ENCODE measurements at regions not wholly inside any gene's neighbourhood (a gene's known extent, or its start where the extent isn't known, plus 50 kb on each side); places are given as distances from the start of the nearest gene placed in this dataset.
"Not testable (repeated sequence)": the region's sequence is repeated elsewhere in the genome, so short reads cannot be mapped to it uniquely, and the experiment has no call there.

- no peak for DNase-seq (ENCODE audit: low spot score)
Measured at GRCh38 chr7:9709216-9709615, 1264.5 kb upstream of the PHF14 start.

- no peak for DNase-seq (ENCODE audit: low spot score)
Measured at GRCh38 chr7:9711259-9711918, 1262.3 kb upstream of the PHF14 start.

GRCh38 chr7:9718071-9718661 is 1255.5 kb upstream of the PHF14 start:
- DNase-seq (ENCODE audit: low spot score): no peak

- no peak for DNase-seq (ENCODE audit: low spot score)
Measured at GRCh38 chr7:9719303-9719702, 1254.4 kb upstream of the PHF14 start.

GRCh38 chr7:9719721-9720120 is 1254.0 kb upstream of the PHF14 start:
- DNase-seq (ENCODE audit: low spot score): no peak

GRCh38 chr7:9725940-9726663 is 1247.6 kb upstream of the PHF14 start:
- not testable (repeated sequence) for DNase-seq (ENCODE audit: low spot score)

GRCh38 chr7:9726811-9727210 is 1246.9 kb upstream of the PHF14 start:
- not testable (repeated sequence) for DNase-seq (ENCODE audit: low spot score)

GRCh38 chr7:9727467-9727869 is 1246.2 kb upstream of the PHF14 start:
- not testable (repeated sequence) for DNase-seq (ENCODE audit: low spot score)

GRCh38 chr7:9728014-9728657 is 1245.5 kb upstream of the PHF14 start:
- DNase-seq (ENCODE audit: low spot score): not testable (repeated sequence)

GRCh38 chr7:9752033-9752432 is 1221.6 kb upstream of the PHF14 start:
- no peak for DNase-seq (ENCODE audit: low spot score)

GRCh38 chr7:9761224-9761623 is 1212.4 kb upstream of the PHF14 start:
- DNase-seq (ENCODE audit: low spot score): no peak

GRCh38 chr7:9776900-9777299 is 1196.8 kb upstream of the PHF14 start:
- DNase-seq (ENCODE audit: low spot score): no peak

- DNase-seq (ENCODE audit: low spot score): no peak
Measured at GRCh38 chr7:9778367-9778766, 1195.3 kb upstream of the PHF14 start.

- DNase-seq (ENCODE audit: low spot score): no peak
Measured at GRCh38 chr7:9781710-9782109, 1192.0 kb upstream of the PHF14 start.

GRCh38 chr7:9782275-9782674 is 1191.4 kb upstream of the PHF14 start:
- no peak for DNase-seq (ENCODE audit: low spot score)

- DNase-seq (ENCODE audit: low spot score): no peak
Measured at GRCh38 chr7:9785211-9785610, 1188.5 kb upstream of the PHF14 start.

GRCh38 chr7:9796241-9796640 is 1177.4 kb upstream of the PHF14 start:
- DNase-seq (ENCODE audit: low spot score): no peak

- DNase-seq (ENCODE audit: low spot score): no peak
Measured at GRCh38 chr7:9822458-9823290, 1151.0 kb upstream of the PHF14 start.

GRCh38 chr7:9835199-9835598 is 1138.5 kb upstream of the PHF14 start:
- DNase-seq (ENCODE audit: low spot score): no peak

- DNase-seq (ENCODE audit: low spot score): no peak
Measured at GRCh38 chr7:9836671-9837070, 1137.0 kb upstream of the PHF14 start.

GRCh38 chr7:9842301-9842700 is 1131.4 kb upstream of the PHF14 start:
- DNase-seq (ENCODE audit: low spot score): no peak

- DNase-seq (ENCODE audit: low spot score): no peak
Measured at GRCh38 chr7:9846902-9847301, 1126.8 kb upstream of the PHF14 start.
